OCI-LY3 (cell line): ENCODE measurements at regions not wholly inside any gene's neighbourhood (a gene's known extent, or its start where the extent isn't known, plus 50 kb on each side); places are given as distances from the start of the nearest gene placed in this dataset.

Experiments
- H2AFZ ChIP-seq: fragments of 200-600, 300-600 bp; shearing (Covaris generic); 2 replicates; pipeline ENCODE4 v1.6.0; 2014; ENCODE audit warnings: antibody characterized with exemption, low read depth, low read length
- H3K27ac ChIP-seq: fragments of 200-600, 300-600 bp; sonication (generic); 2 replicates; pipeline ENCODE4 v1.5.1; 2014; ENCODE audit warnings: mild to moderate bottlenecking, low read length, moderate library complexity, mixed read lengths
- H3K27me3 ChIP-seq: fragments of 200-600, 300-600 bp; sonication (generic); 2 replicates; pipeline ENCODE4 v1.6.1; 2014; ENCODE audit warnings: low read depth, low read length, mixed read lengths
- H3K36me3 ChIP-seq: fragments of 200-600, 300-600 bp; sonication (generic); replicated peaks from 2 replicates; pipeline ENCODE3; 2014; ENCODE audit warnings: low read depth, low read length, mixed read lengths
- H3K4me1 ChIP-seq: fragments of 300-600, 200-600 bp; sonication (generic); 2 replicates; pipeline ENCODE4 v1.6.1; 2014; ENCODE audit warnings: low read length, mixed read lengths
- H3K4me2 ChIP-seq: fragments of 200-600, 300-600 bp; sonication (generic); 2 replicates; pipeline ENCODE4 v1.6.1; 2014; ENCODE audit warnings: low read length, mixed read lengths
- H3K4me3 ChIP-seq: fragments of 300-600, 200-600 bp; sonication (generic); 2 replicates; pipeline ENCODE4 v1.5.1; 2014; ENCODE audit warnings: antibody characterized with exemption, mild to moderate bottlenecking, low read length, moderate library complexity
- H3K79me2 ChIP-seq: fragments of 300-600, 200-600 bp; shearing (Covaris generic); 2 replicates; pipeline ENCODE4 v1.6.1; 2014; ENCODE audit warnings: mild to moderate bottlenecking, low read length, mixed read lengths
- H3K9ac ChIP-seq: fragments of 300-600, 200-600 bp; shearing (Covaris generic); 2 replicates; pipeline ENCODE4 v1.6.0; 2014; ENCODE audit warnings: mild to moderate bottlenecking, low read length, moderate library complexity
- H3K9me3 ChIP-seq: fragments of 200-600, 300-600 bp; shearing (Covaris generic); 2 replicates; pipeline ENCODE4 v1.6.1; 2014; ENCODE audit warnings: low read length, mixed read lengths; ENCODE audit not compliant: insufficient read depth
- H4K20me1 ChIP-seq: fragments of 200-600, 300-600 bp; sonication (generic); 2 replicates; pipeline ENCODE4 v1.6.1; 2016; ENCODE audit warnings: low read length, mixed read lengths; ENCODE audit not compliant: insufficient read depth
- EZH2phosphoT487 ChIP-seq: fragments of 200-600 bp; shearing (Covaris generic); IDR thresholded peaks from 2 replicates; pipeline ENCODE4 v1.6.1; 2018; ENCODE audit warnings: antibody characterized with exemption, mixed run types, low read depth
- TF ChIP-seq, protein P1 (sequence below): fragments of 200-600, 300-600 bp; sonication (generic); IDR thresholded peaks from 2 replicates; pipeline ENCODE4 v1.5.1; 2014; ENCODE audit warnings: antibody characterized with exemption, low read length, low read depth

GRCh38 chr2:183427558-183427957, 303.3 kb downstream of the NUP35 start:
- Histone ChIP-seq H3K27ac (no peak overlapping the region), H3K4me2 (no peak overlapping the region), H4K20me1 (no peaks in the 10 kb centered on the region), H3K9ac (no peak overlapping the region), H3K4me1 (no peaks in the 10 kb centered on the region), H3K36me3 (no peaks in the 10 kb centered on the region), H3K79me2 (no peaks in the 10 kb centered on the region), H3K9me3 (no peaks in the 10 kb centered on the region), H3K27me3 (no peaks in the 10 kb centered on the region; the same call in 1 of the 2 replicates), H3K4me3 (no peak overlapping the region), H2AFZ (no peak overlapping the region)
- TF ChIP-seq EZH2phosphoT487: no peak
- TF ChIP-seq, protein P1, sequence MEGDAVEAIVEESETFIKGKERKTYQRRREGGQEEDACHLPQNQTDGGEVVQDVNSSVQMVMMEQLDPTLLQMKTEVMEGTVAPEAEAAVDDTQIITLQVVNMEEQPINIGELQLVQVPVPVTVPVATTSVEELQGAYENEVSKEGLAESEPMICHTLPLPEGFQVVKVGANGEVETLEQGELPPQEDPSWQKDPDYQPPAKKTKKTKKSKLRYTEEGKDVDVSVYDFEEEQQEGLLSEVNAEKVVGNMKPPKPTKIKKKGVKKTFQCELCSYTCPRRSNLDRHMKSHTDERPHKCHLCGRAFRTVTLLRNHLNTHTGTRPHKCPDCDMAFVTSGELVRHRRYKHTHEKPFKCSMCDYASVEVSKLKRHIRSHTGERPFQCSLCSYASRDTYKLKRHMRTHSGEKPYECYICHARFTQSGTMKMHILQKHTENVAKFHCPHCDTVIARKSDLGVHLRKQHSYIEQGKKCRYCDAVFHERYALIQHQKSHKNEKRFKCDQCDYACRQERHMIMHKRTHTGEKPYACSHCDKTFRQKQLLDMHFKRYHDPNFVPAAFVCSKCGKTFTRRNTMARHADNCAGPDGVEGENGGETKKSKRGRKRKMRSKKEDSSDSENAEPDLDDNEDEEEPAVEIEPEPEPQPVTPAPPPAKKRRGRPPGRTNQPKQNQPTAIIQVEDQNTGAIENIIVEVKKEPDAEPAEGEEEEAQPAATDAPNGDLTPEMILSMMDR: no peak

DNA sequence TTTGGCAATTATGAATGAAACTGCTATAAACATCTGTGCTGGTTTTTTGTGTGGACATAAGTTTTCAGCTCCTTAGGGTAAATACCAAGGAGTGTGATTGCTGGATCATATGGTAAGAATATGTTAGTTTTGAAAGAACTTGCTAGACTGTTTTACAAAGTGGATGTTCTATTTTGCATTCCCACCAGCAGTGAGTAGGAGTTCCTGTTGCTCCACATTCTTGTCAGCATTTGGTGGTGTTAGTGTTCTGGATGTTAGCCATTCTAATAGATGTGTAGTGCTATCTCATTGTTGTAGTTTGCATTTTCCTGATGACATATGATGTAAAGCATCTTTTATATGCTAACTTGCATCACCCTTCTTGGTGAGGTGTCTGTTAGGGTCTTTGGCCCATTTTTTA, 304.6 kb downstream of the NUP35 start:
- Histone ChIP-seq H3K4me1 (no peaks in the 10 kb centered on the region), H3K79me2 (no peaks in the 10 kb centered on the region), H3K9ac (no peak overlapping the region), H3K27ac (no peak overlapping the region), H4K20me1 (no peaks in the 10 kb centered on the region), H3K9me3 (no peaks in the 10 kb centered on the region), H3K27me3 (no peaks in the 10 kb centered on the region), H3K4me3 (no peak overlapping the region), H3K4me2 (no peak overlapping the region), H3K36me3 (no peaks in the 10 kb centered on the region), H2AFZ (no peak overlapping the region)
- TF ChIP-seq EZH2phosphoT487: no peak
- TF ChIP-seq, protein P1: no peak

DNA sequence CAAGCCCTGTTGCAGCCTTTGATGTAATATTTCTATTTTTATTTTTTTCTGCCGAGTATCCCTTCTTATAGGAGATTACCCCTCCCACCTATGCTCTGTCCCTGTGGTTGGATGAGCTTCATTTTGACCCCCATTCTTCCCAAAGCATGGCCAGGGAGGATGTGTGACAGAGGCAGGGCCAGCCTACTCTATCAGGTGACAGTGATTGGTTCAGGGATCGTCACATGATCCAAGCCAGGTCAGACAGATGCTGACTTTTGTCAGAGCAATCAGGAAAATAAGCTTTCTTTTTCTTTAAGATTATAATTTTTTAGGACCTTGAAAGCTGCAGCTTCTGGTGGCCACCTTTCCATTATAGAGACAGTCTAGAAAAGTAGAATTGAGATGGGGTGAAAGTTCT, 314.3 kb downstream of the NUP35 start:
- Histone ChIP-seq H2AFZ (no peak overlapping the region), H3K9ac (no peak overlapping the region)
- TF ChIP-seq, protein P1: no peak
- no peak for TF ChIP-seq EZH2phosphoT487

DNA sequence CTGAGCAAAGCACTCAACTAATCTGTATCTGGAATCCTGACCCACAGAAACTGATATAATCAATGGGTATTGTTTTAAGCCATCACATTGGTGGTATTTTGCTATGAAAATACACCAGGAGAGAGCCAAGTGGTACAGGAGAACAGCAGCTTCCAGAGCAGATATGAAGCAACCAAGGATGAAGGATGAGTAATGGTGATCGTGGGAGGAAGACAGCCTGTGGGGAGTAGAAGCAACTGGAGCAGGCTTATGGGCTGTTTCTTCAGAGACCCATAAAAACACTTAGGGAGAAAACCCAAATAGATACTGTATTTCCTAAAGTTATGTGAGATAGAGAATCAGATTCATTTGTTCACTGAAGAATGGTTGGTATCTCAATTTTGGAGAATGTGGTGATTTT, 330.8 kb downstream of the NUP35 start:
- H3K36me3 ChIP-seq: no peaks in the 10 kb centered on the region
- no peak overlapping the region for H2AFZ ChIP-seq
- no peak for TF ChIP-seq EZH2phosphoT487
- TF ChIP-seq, protein P1: no peak
- H3K27ac ChIP-seq: no peak overlapping the region
- H3K4me1 ChIP-seq: peaks cover under 1% of the 10 kb centered on the region; the same call in 1 of the 2 replicates
- H3K4me2 ChIP-seq: no peak overlapping the region
- no peak overlapping the region for H3K9ac ChIP-seq
- no peaks in the 10 kb centered on the region for H3K79me2 ChIP-seq
- no peaks in the 10 kb centered on the region for H3K27me3 ChIP-seq
- no peak overlapping the region for H3K4me3 ChIP-seq
- no peaks in the 10 kb centered on the region for H3K9me3 ChIP-seq
- no peaks in the 10 kb centered on the region for H4K20me1 ChIP-seq

More for the DNA sequence above, 314.3 kb downstream of the NUP35 start:
- Histone ChIP-seq H3K4me3 (no peak overlapping the region), H3K4me2 (no peak overlapping the region), H4K20me1 (no peaks in the 10 kb centered on the region), H3K27ac (no peak overlapping the region), H3K79me2 (no peaks in the 10 kb centered on the region), H3K4me1 (no peaks in the 10 kb centered on the region), H3K27me3 (no peaks in the 10 kb centered on the region), H3K9me3 (no peaks in the 10 kb centered on the region), H3K36me3 (no peaks in the 10 kb centered on the region)
